Cardiac septum (tissue), 1 donor: ENCODE measurements at regions not wholly inside any gene's neighbourhood (a gene's known extent, or its start where the extent isn't known, plus 50 kb on each side); places are given as distances from the start of the nearest gene placed in this dataset.

Source experiments
- DNase-seq: peaks from one replicate; pipeline ENCODE4 v3.0.0-alpha.2; 2020; ENCODE audit warnings: low spot score
- intact Hi-C: fragments of 100-400 bp; cut with DNase I; formaldehyde crosslinking; loops from one replicate; pipeline ENCODE4 v1.14.0; 2022
- donor health status: DM: no; HTN: no; CAD: no.

- DNase-seq: no peak
- intact Hi-C loops: loop anchor here (10.0 kb wide), 1 partner anchor 1885 kb away; no protein-coding TSS in a partner anchor
These were observed 59.6 kb downstream of the C3orf38 start for GRCh38 chr3:88209356-88209755.

DNA sequence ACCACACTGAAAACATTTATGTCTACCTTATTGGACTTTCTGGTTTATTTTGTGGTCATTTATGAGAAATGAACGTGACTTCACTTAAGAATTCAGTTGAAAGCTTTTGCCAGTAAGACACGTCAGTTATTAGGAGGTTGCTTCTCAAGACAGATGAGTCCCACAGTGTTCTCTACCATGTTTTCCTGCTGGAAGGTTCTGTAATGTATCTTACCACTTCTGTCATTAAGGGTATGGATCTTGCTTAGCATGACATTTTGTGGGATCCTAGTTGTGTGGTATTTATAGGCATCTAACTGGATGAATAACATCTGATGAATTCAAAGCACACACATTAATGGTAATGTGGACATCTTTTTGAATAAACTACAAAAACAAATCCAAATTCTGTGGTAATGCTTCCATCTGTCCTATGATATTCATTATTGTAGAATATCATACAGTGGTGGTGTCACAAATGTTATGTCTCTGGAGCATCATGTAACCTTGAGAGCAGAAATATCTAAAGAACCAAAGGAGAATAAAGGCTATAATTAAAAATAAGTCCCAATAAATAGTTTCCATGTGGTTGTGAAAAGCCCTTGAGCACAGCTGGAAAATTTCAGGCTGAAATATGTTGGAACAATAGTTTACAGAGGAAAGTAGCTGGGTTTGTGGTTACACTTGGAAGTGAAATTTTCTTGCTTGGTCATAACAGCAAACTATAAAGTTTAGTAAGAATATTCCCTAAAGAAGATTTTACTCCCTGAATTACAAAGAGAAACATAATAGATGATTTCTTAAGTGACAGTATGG, 61.5 kb downstream of the C3orf38 start:
- intact Hi-C loops: loop anchor here (10.0 kb wide), 1 partner anchor 894 kb away; the partner anchor contains the start of gene EPHA3
- no peak for DNase-seq

DNA sequence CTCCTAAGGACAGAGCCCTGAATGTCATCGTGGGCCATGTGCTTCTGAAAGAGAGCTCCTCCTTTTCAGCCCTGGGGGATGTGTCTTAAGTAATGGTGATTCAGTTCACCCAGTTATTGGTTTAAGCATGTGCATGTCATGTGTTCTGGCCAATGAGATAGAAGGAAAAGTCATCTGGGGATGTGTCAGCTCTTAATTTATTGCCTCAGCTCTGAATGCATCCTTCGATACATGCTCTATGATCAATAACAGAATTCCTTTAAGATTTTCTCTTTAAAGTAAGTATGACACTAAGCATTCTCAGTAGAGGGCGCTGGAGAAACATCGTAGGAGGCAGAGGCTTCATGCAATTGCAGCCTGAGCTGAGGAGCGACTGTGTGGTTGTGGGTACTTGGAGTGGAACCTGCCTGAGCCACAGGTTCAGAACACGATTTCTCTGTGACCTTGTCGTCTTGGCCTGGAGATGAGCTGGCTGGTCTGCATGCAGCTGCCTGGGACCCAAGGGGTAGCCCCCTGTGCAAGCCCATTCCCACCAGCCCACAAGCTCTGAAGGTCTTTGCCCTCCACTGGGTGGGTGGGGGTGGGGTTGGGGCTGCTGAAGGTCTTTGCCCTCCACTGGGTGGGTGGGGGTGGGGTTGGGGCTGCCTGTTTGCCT, 69.5 kb downstream of the C3orf38 start:
- DNase-seq: no peak
- intact Hi-C loops: loop anchor here (10.0 kb wide), 1 partner anchor 886 kb away; the partner anchor contains the start of gene EPHA3

DNA sequence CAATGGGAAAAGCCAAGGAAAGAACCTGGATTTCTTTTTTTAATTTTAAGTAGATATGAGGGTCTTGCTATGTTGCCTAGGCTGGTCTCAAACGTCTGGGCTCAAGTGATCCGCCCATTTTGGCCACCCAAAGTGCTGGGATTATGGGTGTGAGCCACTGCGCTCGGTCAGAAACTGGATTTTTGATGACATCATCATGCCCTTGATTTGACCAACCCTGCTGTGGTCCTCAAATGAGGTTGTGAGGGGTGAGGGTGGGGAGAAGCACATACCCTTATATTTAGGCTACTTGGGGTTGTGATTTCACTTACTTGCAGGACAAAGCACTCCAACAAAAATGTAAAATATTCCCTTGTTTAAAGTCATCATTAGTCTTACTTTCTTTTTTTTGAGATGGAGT, 70.4 kb downstream of the C3orf38 start:
- intact Hi-C loops: no loop called here
- no peak for DNase-seq

GRCh38 chr3:88221726-88222125, 72.0 kb downstream of the C3orf38 start:
- intact Hi-C loops: no loop called here
- DNase-seq: no peak

GRCh38 chr3:88222343-88222742, 72.6 kb downstream of the C3orf38 start:
- intact Hi-C loops: no loop called here
- DNase-seq: no peak

DNA sequence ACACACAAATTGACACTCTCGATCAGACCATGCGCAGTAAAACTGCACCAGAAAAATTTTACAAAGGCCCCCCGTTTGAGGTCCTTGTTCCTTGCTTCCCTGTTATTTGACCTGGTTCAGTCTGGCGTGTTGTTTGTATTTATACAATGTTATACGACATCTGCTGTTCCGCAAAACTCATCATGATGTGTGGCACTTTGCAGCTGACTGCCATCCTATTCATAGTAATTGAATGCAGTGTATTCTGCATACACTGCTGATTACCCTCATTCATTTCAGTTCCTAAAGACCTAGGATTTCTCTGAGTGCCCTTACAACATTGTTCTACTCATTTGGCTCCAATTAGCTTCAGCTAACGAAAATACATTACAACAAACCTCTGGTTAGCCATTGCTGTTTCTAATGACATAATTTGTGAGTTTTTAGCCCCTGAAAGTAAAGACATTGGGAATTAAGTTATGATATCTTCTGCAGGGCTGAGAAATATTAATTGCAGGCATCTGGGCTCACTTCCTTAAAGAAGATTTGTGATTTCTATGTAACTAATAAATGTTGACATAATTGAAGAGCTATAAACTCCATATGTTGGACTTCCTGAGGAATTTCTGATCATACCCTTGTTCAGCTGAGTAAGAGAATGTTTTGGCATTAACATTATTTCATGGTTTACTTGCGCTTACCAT, 75.7 kb downstream of the C3orf38 start:
- no peak for DNase-seq
- intact Hi-C loops: no loop called here

GRCh38 chr3:88226910-88227309, 77.2 kb downstream of the C3orf38 start:
- no peak for DNase-seq
- intact Hi-C loops: no loop called here

- no peak for DNase-seq
- intact Hi-C loops: no loop called here
These were observed 80.9 kb downstream of the C3orf38 start for GRCh38 chr3:88230638-88231037.

GRCh38 chr3:88231207-88231606, 81.4 kb downstream of the C3orf38 start:
- intact Hi-C loops: no loop called here

DNA sequence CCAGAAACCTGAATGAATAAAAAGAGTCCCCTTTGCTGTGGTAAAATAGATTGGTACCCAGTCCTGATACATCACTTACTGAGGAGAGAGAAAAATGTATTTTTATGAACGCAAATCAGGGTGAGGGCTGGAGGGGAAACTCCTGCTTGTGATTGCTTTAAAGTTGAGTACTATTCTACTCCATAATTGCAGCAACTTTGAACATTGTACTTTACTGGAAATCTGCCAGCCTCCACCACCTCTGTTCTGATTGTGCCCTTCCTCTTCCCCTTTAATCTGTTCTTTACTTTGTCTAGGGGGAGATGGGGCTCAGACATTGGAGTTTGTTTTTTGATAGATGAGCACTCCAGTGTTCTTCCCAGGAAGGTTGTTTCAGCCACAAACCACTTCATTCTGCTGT, 81.9 kb downstream of the C3orf38 start:
- DNase-seq: no peak
- intact Hi-C loops: no loop called here

More at GRCh38 chr3:88231207-88231606, 81.4 kb downstream of the C3orf38 start:
- no peak for DNase-seq

- DNase-seq: no peak
- intact Hi-C loops: no loop called here
These were observed 85.3 kb downstream of the C3orf38 start for GRCh38 chr3:88235102-88235501.

GRCh38 chr3:88239870-88240269, 90.1 kb downstream of the C3orf38 start:
- no peak for DNase-seq
- intact Hi-C loops: no loop called here

DNA sequence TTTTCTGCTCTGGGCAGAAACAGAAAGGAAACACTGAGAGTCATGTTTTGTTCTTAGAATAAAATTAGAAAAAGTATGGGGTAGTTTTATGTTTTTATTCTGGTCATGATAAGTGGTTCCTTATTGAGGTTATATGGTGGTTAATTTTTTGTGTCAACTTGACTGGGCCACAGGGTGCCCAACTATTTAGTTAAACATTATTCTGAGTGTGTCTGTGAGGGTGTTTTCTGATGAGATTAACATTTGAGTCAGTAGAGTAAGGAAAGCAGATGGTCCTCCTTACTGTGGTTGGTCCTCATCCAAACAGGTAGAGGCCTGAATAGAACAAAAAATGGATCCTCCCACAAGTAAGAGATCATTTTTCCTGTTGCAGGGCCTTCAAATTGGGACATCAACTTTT, 98.9 kb downstream of the C3orf38 start:
- DNase-seq: no peak
- intact Hi-C loops: no loop called here

DNA sequence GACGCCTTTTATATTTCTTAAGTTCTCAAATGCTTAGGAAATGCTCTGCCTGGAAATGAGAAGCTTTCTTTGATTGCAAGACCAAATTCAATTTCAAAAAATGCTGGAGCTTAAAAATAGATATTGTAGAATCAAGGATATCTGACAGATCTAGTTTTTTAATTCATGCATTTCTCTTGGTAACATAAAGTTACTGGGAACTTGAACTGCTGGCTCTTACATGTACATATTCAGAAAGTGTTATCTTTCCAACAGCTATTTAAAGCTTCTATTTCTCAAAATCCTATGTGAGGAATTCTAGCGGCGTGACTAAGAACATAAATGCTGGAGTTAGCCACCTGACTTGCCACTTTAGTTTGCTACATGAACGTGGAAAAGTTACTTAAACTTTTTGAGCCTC, 109.3 kb downstream of the C3orf38 start:
- intact Hi-C loops: no loop called here
- DNase-seq: no peak

DNA sequence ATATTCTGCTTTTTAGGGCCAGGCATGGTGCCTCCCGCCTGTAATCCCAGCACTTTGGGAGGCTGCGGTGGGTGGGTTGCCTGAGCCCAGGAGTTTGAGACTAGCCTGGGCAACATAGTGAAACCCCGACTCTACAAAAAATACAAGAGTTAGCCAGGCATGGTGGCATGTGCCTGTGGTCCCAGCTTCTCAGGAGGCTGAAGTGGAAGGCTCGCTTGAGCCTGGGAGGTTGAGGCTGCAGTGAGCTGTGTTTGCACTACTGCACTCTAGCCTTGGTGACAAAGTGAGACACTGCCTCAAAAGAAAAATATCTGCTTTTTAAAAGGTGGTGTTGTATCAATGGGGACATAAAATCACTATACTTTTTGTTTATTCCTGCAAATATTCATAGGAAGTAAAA, 112.8 kb downstream of the C3orf38 start:
- no peak for DNase-seq
- intact Hi-C loops: no loop called here

- intact Hi-C loops: no loop called here
- no peak for DNase-seq
These were observed 113.8 kb downstream of the C3orf38 start for GRCh38 chr3:88263417-88264100.

- no peak for DNase-seq
- intact Hi-C loops: no loop called here
These were observed 117.7 kb downstream of the C3orf38 start for GRCh38 chr3:88267441-88267840.

DNA sequence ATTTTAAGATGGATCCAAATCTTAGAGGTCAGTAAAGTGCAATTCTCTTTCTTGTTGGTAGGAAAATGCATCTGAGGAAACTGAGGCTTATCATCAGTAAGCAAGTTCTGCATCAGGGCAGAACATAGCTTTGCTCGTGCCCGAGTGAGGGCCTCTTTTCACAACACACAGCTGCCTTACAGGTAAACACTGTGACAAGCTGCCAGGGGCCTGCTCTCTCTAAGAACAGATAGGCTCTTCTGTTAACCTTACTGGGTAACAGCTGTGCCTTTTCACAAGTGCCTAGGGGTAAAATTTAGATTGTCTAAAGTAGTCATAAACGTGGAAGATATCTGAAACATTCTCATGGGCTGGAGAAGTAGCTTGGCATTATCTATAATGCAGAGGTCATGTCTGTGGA, 118.1 kb downstream of the C3orf38 start:
- no peak for DNase-seq
- intact Hi-C loops: no loop called here

DNA sequence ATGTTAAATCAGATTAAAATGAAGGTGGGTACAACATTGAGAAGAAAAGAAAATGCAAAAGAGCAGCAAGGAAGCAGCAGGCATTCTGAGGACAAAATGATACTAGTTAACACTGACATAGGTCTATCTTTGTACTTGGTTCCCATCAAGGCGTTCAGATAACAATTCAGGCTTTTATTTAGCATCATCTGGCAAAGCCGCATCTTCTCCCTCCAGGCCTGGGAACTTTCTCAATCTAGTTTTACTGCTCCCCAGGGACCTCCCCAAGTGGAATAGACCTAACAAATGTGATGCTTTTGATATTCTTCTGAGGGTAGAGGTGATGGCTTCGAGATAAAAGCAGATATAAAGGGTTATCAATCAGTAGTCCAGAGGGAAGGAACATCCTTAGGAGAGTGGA, 130.6 kb downstream of the C3orf38 start:
- DNase-seq: no peak
- intact Hi-C loops: no loop called here
